Tongue (tissue), 1 donor: ENCODE measurements at regions not wholly inside any gene's neighbourhood (a gene's known extent, or its start where the extent isn't known, plus 50 kb on each side); places are given as distances from the start of the nearest gene placed in this dataset.
"Not testable (repeated sequence)": the region's sequence is repeated elsewhere in the genome, so short reads cannot be mapped to it uniquely, and the experiment has no call there.

Experiments
- DNase-seq: peaks from one replicate; pipeline ENCODE4 v3.0.0-alpha.2; 2015

- DNase-seq = no peak
Observed at GRCh38 chr14:104230946-104231345, 92.6 kb downstream of the KIF26A start.

- DNase-seq = no peak
Observed at GRCh38 chr14:104232070-104232484, 93.7 kb downstream of the KIF26A start.

GRCh38 chr14:104234007-104234786 is 95.8 kb downstream of the KIF26A start:
- not testable (repeated sequence) for DNase-seq

GRCh38 chr14:104235686-104236085 is 97.3 kb downstream of the KIF26A start:
- DNase-seq = no peak

GRCh38 chr14:104237651-104238423 is 99.5 kb downstream of the KIF26A start:
- no peak for DNase-seq

GRCh38 chr14:104238424-104239184 is 100.2 kb downstream of the KIF26A start:
- no peak for DNase-seq

- no peak for DNase-seq
Observed at GRCh38 chr14:104239185-104239775, 100.9 kb downstream of the KIF26A start.

- no peak for DNase-seq
Observed at GRCh38 chr14:104239861-104240301, 101.5 kb downstream of the KIF26A start.

- no peak for DNase-seq
Observed at GRCh38 chr14:104240434-104241157, 102.2 kb downstream of the KIF26A start.

GRCh38 chr14:104243200-104243599 is 104.8 kb downstream of the KIF26A start:
- DNase-seq = no peak

- peak; percentile 87 for DNase-seq
Observed at GRCh38 chr14:104244221-104245011, 106.0 kb downstream of the KIF26A start.

GRCh38 chr14:104245075-104245474 is 106.7 kb downstream of the KIF26A start:
- DNase-seq = no peak

- no peak for DNase-seq
Observed at GRCh38 chr14:104245723-104246122, 107.3 kb downstream of the KIF26A start.

- DNase-seq = no peak
Observed at GRCh38 chr14:104246401-104247335, 108.3 kb downstream of the KIF26A start.

GRCh38 chr14:104247336-104248202 is 109.2 kb downstream of the KIF26A start:
- DNase-seq = no peak

GRCh38 chr14:104248203-104249055 is 110.0 kb downstream of the KIF26A start:
- DNase-seq = no peak

GRCh38 chr14:104249089-104249488 is 110.7 kb downstream of the KIF26A start:
- no peak for DNase-seq

GRCh38 chr14:104249706-104250105 is 111.3 kb downstream of the KIF26A start:
- no peak for DNase-seq
